Keratinocyte (primary cell): ENCODE measurements at regions not wholly inside any gene's neighbourhood (a gene's known extent, or its start where the extent isn't known, plus 50 kb on each side); places are given as distances from the start of the nearest gene placed in this dataset.
A peak's percentile ranks its signal among the peaks of the same experiment; 100 is the strongest.

Source experiments
- DNase-seq: peaks from one replicate; pipeline ENCODE4 v3.0.0-alpha.2; 2011; ENCODE audit warnings: low read depth, missing footprints, low spot score
- FAIRE-seq: peaks from 2 replicates; lab custom pipeline; 2011; peaks lifted over from hg19 to GRCh38; lab: Jason Lieb, UNC
- H2AFZ ChIP-seq: 2 replicates; pipeline ENCODE4 v1.6.0; 2012; ENCODE audit warnings: low read length, control low read depth, inconsistent platforms; ENCODE audit not compliant: control insufficient read depth
- H3K27ac ChIP-seq: 2 replicates; pipeline ENCODE4 v1.5.1; 2011; ENCODE audit warnings: low read length; ENCODE audit not compliant: control insufficient read depth, insufficient read depth
- H3K27me3 ChIP-seq: 3 replicates; pipeline ENCODE4 v1.6.0; 2011; ENCODE audit warnings: low read length; ENCODE audit not compliant: control insufficient read depth, insufficient read depth; ENCODE audit errors: extremely low read depth
- H3K36me3 ChIP-seq, 2 experiments: 2 replicates in 1 of 2; 3 replicates in 1 of 2; pipeline ENCODE4 v1.5.1; 2011; ENCODE audit warnings: low read length in 2 of 2, mild to moderate bottlenecking in 1 of 2; ENCODE audit not compliant: control insufficient read depth in 2 of 2, insufficient read depth in 2 of 2; ENCODE audit errors: extremely low read depth in 1 of 2
- H3K4me1 ChIP-seq: 3 replicates; pipeline ENCODE4 v1.5.1; 2011; ENCODE audit warnings: low read length; ENCODE audit not compliant: control insufficient read depth, insufficient read depth; ENCODE audit errors: extremely low read depth
- H3K4me2 ChIP-seq: 3 replicates; pipeline ENCODE4 v1.6.0; 2011; ENCODE audit warnings: low read depth, low read length; ENCODE audit not compliant: control insufficient read depth, insufficient read depth; ENCODE audit errors: extremely low read depth
- H3K4me3 ChIP-seq, 3 experiments: fragments of 200-600 bp in 1 of 3; sonication (generic) in 1 of 3; 2 replicates in 2 of 3; 3 replicates in 1 of 3; pipeline ENCODE4 v1.5.1; 2011 to 2016; ENCODE audit warnings: low read length in 3 of 3, mild to moderate bottlenecking in 3 of 3, control low read depth in 2 of 3, inconsistent platforms in 1 of 3, low read depth in 1 of 3, mixed read lengths in 1 of 3, mixed run types in 1 of 3, moderate library complexity in 1 of 3; ENCODE audit not compliant: control insufficient read depth in 2 of 3, insufficient read depth in 2 of 3; ENCODE audit errors: extremely low read depth in 1 of 3
- H3K79me2 ChIP-seq: 2 replicates; pipeline ENCODE4 v1.6.0; 2012; ENCODE audit warnings: low read length; ENCODE audit not compliant: control insufficient read depth, insufficient read depth
- H3K9ac ChIP-seq: 3 replicates; pipeline ENCODE4 v1.6.0; 2011; ENCODE audit warnings: low read length; ENCODE audit not compliant: control insufficient read depth, insufficient read depth; ENCODE audit errors: extremely low read depth
- H3K9me1 ChIP-seq: 3 replicates; pipeline ENCODE4 v1.6.0; 2011; ENCODE audit warnings: low read length; ENCODE audit not compliant: control insufficient read depth, insufficient read depth; ENCODE audit errors: extremely low read depth
- H3K9me3 ChIP-seq: 2 replicates; pipeline ENCODE4 v1.5.1; 2012; ENCODE audit warnings: low read depth, low read length; ENCODE audit not compliant: control insufficient read depth
- H4K20me1 ChIP-seq: 3 replicates; pipeline ENCODE4 v1.6.0; 2011; ENCODE audit warnings: low read length; ENCODE audit not compliant: control insufficient read depth, insufficient read depth; ENCODE audit errors: extremely low read depth
- EZH2 ChIP-seq: IDR thresholded peaks from one replicate; pipeline ENCODE4 v1.6.1; 2012; ENCODE audit warnings: inconsistent platforms, mild to moderate bottlenecking, low read length, moderate library complexity
- dilution Hi-C: fragments of 300-500 bp; cut with MboI; formaldehyde crosslinking; loops from one replicate; pipeline ENCODE4 v1.7.0; 2020; ENCODE audit warnings: low sequenced_read_pairs; ENCODE audit not compliant: extremely low pct_ligation_motif_present
- TF ChIP-seq, protein P1 (sequence below), 3 experiments: IDR thresholded peaks in 1 of 3; conservative IDR thresholded peaks in 1 of 3; optimal IDR thresholded peaks in 1 of 3; 2 replicates in 2 of 3; 3 replicates in 1 of 3; pipeline versions ENCODE3 to v1.5.1; 2011; ENCODE audit warnings: low read length in 3 of 3, mild to moderate bottlenecking in 3 of 3, moderate library complexity in 2 of 3, control low read depth in 1 of 3, inconsistent platforms in 1 of 3; ENCODE audit not compliant: insufficient read depth in 2 of 3; ENCODE audit errors: extremely low read depth in 1 of 3

DNA sequence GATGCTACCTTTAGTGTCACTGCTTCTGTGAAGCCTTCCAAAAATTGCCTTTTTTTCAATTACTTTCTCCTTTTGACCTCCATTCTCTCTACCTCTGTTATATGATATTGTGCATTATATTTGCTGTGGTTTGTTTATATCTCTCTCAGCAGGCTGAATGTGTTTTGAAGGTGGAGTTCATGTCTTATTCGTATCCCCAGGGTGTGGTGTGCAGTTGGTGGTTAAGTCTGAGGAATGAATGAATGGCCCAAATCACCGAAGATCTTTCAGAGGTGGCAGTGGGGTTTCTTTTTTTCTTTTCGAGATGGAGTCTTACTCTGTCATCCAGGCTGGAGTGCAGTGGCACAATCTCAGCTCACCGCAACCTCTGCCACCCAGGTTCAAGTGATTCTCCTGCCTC lies 53.5 kb upstream of the MAP4K3 start:
- peaks cover 14% of the 10 kb centered on the region for H3K4me1 ChIP-seq
- FAIRE-seq (no peak), DNase-seq (no peak)
- H3K36me3 ChIP-seq: no peaks in the 10 kb centered on the region
- no peaks in the 10 kb centered on the region for H4K20me1 ChIP-seq
- no peak overlapping the region for H2AFZ ChIP-seq
- H3K27ac ChIP-seq: no peak overlapping the region
- dilution Hi-C loops: no loop called here
- TF ChIP-seq, protein P1, sequence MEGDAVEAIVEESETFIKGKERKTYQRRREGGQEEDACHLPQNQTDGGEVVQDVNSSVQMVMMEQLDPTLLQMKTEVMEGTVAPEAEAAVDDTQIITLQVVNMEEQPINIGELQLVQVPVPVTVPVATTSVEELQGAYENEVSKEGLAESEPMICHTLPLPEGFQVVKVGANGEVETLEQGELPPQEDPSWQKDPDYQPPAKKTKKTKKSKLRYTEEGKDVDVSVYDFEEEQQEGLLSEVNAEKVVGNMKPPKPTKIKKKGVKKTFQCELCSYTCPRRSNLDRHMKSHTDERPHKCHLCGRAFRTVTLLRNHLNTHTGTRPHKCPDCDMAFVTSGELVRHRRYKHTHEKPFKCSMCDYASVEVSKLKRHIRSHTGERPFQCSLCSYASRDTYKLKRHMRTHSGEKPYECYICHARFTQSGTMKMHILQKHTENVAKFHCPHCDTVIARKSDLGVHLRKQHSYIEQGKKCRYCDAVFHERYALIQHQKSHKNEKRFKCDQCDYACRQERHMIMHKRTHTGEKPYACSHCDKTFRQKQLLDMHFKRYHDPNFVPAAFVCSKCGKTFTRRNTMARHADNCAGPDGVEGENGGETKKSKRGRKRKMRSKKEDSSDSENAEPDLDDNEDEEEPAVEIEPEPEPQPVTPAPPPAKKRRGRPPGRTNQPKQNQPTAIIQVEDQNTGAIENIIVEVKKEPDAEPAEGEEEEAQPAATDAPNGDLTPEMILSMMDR (optimal IDR thresholded peaks at IDR 0.05 in 1 of 3, IDR thresholded peaks at IDR 0.05 in 1 of 3, conservative IDR thresholded peaks at IDR 0.05 in 1 of 3; ENCODE audit: extremely low read depth in 1 of 3, insufficient read depth in 2 of 3, low read length in 3 of 3): no peak
- TF ChIP-seq EZH2: no peak
- no peak overlapping the region for H3K4me2 ChIP-seq
- H3K27me3 ChIP-seq: no peaks in the 10 kb centered on the region
- H3K4me3 ChIP-seq: no peak overlapping the region
- no peaks in the 10 kb centered on the region for H3K9me1 ChIP-seq
- no peaks in the 10 kb centered on the region for H3K9me3 ChIP-seq
- no peaks in the 10 kb centered on the region for H3K79me2 ChIP-seq
- H3K9ac ChIP-seq: no peak overlapping the region

DNA sequence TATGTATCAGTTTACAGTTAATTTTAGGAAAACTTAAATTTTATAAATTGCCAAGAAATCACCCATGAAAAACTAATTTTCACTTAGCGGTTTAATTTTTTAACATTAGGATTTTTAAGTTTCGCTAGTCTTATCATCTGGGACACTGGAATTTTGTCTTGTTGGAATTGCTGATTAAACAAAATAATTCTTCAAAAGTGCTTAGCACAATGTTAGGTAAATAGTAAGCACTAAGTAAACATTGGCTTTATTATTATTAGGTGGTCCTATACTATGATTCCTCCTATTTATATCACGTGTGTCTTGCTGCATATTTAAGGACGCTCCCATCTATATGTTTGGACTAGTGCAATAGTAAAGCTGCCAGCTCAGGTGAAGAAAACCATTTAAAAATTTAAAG lies 54.6 kb upstream of the MAP4K3 start:
- dilution Hi-C loops: no loop called here

More for the DNA sequence above, 54.6 kb upstream of the MAP4K3 start:
- Histone ChIP-seq H3K9me3 (no peaks in the 10 kb centered on the region), H3K9ac (no peak overlapping the region), H3K36me3 (no peaks in the 10 kb centered on the region), H3K4me1 (peaks cover 14% of the 10 kb centered on the region), H3K4me2 (peak overlapping the region; percentile 9), H3K79me2 (no peaks in the 10 kb centered on the region), H2AFZ (no peak overlapping the region), H3K27me3 (no peaks in the 10 kb centered on the region), H3K9me1 (no peaks in the 10 kb centered on the region), H3K4me3 (no peak overlapping the region), H3K27ac (peak overlapping the region; percentile 28), H4K20me1 (no peaks in the 10 kb centered on the region)
- DNase-seq (no peak), FAIRE-seq (no peak)
- no peak for TF ChIP-seq EZH2
- TF ChIP-seq, protein P1 (optimal IDR thresholded peaks at IDR 0.05 in 1 of 3, IDR thresholded peaks at IDR 0.05 in 1 of 3, conservative IDR thresholded peaks at IDR 0.05 in 1 of 3; ENCODE audit: extremely low read depth in 1 of 3, insufficient read depth in 2 of 3, low read length in 3 of 3): no peak
